DND-41 (cell line): ENCODE measurements at regions not wholly inside any gene's neighbourhood (a gene's known extent, or its start where the extent isn't known, plus 50 kb on each side); places are given as distances from the start of the nearest gene placed in this dataset.
"Not testable (repeated sequence)": the region's sequence is repeated elsewhere in the genome, so short reads cannot be mapped to it uniquely, and the experiment has no call there.

Experiments used
- ATAC-seq: fragments of 200-7000 bp; cut with Tn5 transposase; 3 replicates; pipeline ENCODE4 v1.9.1; 2021; ENCODE audit warnings: low read depth; ENCODE audit not compliant: insufficient read depth
- DNase-seq: peaks from one replicate; pipeline ENCODE4 v3.0.0-alpha.2; 2020
- H2AFZ ChIP-seq: 2 replicates; pipeline ENCODE4 v1.6.0; 2012; ENCODE audit warnings: low read depth, low read length
- H3K27ac ChIP-seq: 2 replicates; pipeline ENCODE4 v1.5.1; 2012; ENCODE audit warnings: low read length, inconsistent platforms
- H3K27me3 ChIP-seq: fragments of 200-600 bp; sonication (generic); 2 replicates; pipeline ENCODE4 v1.6.0; 2012; ENCODE audit warnings: low read length, mild to moderate bottlenecking, inconsistent platforms; ENCODE audit not compliant: insufficient read depth, poor library complexity
- H3K36me3 ChIP-seq: 2 replicates; pipeline ENCODE4 v1.5.1; 2012; ENCODE audit warnings: low read length, inconsistent platforms; ENCODE audit not compliant: insufficient read depth
- H3K4me1 ChIP-seq: 2 replicates; pipeline ENCODE4 v1.5.1; 2012; ENCODE audit warnings: mild to moderate bottlenecking, low read length; ENCODE audit not compliant: insufficient read depth
- H3K4me2 ChIP-seq: 2 replicates; pipeline ENCODE4 v1.6.0; 2012; ENCODE audit warnings: mild to moderate bottlenecking, moderate library complexity, low read length, inconsistent platforms; ENCODE audit not compliant: insufficient read depth
- H3K4me3 ChIP-seq, 2 experiments: fragments of 200-600 bp in 1 of 2; shearing (Covaris generic) in 1 of 2; 2 replicates each; pipeline ENCODE4 v1.5.1; 2012 to 2016; ENCODE audit warnings: inconsistent platforms in 2 of 2, low read length in 2 of 2, mild to moderate bottlenecking in 2 of 2, low read depth in 1 of 2, moderate library complexity in 1 of 2
- H3K79me2 ChIP-seq: 2 replicates; pipeline ENCODE4 v1.6.0; 2012; ENCODE audit warnings: low read length, inconsistent platforms; ENCODE audit not compliant: insufficient read depth
- H3K9ac ChIP-seq: 2 replicates; pipeline ENCODE4 v1.6.0; 2012; ENCODE audit warnings: low read depth, mild to moderate bottlenecking, inconsistent platforms, low read length, moderate library complexity
- H3K9me3 ChIP-seq: 2 replicates; pipeline ENCODE4 v1.5.1; 2012; ENCODE audit warnings: low read length, moderate library complexity, mild to moderate bottlenecking, inconsistent platforms; ENCODE audit not compliant: insufficient read depth, severe bottlenecking
- H4K20me1 ChIP-seq: 2 replicates; pipeline ENCODE4 v1.6.0; 2012; ENCODE audit warnings: low read length; ENCODE audit not compliant: insufficient read depth
- CTCF ChIP-seq: IDR thresholded peaks from 2 replicates; pipeline ENCODE4 v1.5.1; 2012; ENCODE audit warnings: borderline replicate concordance, low read length, moderate library complexity, mild to moderate bottlenecking; ENCODE audit not compliant: poor library complexity, severe bottlenecking; ENCODE audit errors: extremely low read depth
- EZH2 ChIP-seq: IDR thresholded peaks from 3 replicates; pipeline ENCODE4 v1.6.1; 2012; ENCODE audit warnings: borderline replicate concordance, low read depth, mild to moderate bottlenecking, moderate library complexity, low read length, inconsistent platforms; ENCODE audit not compliant: severe bottlenecking

DNA sequence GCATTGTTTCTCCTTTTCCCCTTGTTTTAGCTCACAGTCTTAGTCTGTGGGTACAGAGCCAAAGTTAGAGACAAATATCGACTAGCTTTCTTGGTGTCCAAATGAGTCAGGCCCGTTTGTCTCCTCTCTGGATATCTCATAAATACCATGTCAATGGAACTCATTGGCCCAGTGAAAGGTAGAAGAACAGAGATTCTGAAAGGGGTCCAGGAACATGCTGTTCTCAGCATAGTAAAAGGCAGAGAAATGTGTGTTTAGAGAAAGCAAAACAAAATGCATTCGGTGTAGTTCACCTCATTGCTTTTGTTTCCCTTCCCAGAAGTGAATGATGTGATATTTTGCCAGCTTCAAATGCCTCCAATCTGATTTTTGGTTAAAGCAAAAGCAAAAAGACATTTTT lies 238.6 kb upstream of the SLC8A1 start:
- Histone ChIP-seq H3K4me1 (no peaks in the 10 kb centered on the region), H3K9me3 (peaks cover 10% of the 10 kb centered on the region), H3K27ac (no peak overlapping the region), H3K4me2 (no peak overlapping the region), H3K79me2 (no peaks in the 10 kb centered on the region), H4K20me1 (no peaks in the 10 kb centered on the region), H3K9ac (no peak overlapping the region), H3K27me3 (no peaks in the 10 kb centered on the region), H3K36me3 (no peaks in the 10 kb centered on the region), H2AFZ (0 out of 2 replicates have a peak overlapping the region, but pooled peaks have one; percentile 27), H3K4me3 (no peak overlapping the region)
- DNase-seq (no peak), ATAC-seq (no peak)
- TF ChIP-seq CTCF (no peak), EZH2 (no peak)

DNA sequence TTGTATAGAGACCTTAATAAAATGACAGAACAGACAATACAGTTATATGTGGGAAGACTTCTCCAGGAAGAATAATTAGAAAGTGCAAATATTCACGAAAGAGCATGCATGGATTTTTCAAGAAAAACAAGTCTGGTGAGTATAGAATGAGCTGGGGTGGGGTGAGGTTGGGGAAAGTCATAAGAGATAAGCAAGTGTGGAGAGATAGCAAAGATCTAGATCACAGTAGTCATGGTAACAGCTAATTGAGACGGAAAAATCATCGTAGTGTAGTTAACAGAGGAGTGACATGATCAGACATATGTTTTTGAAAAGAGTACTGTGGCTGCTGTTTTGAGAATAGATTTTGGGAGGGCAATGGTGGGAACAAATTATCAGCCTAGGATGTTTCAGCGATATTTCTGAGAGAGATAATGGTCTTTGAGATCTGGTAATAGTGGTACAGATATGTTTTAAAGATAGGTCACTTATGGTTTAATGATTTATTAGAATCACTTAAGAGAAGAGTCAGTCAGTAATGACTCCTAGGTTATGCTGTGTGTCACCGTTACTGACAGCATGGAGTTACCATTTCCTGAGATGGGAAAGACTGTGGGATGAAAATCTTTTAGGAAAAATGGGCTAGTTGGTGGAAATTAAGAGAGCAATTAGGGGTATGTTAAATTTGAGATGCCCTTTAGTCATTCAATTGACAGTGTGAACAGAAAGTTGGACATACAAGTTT lies 248.5 kb upstream of the SLC8A1 start:
- no peaks in the 10 kb centered on the region for H3K4me1 ChIP-seq
- H2AFZ ChIP-seq = no peak overlapping the region
- no peaks in the 10 kb centered on the region for H3K27me3 ChIP-seq
- no peak overlapping the region for H3K4me2 ChIP-seq
- no peaks in the 10 kb centered on the region for H3K9me3 ChIP-seq
- H3K4me3 ChIP-seq = no peak overlapping the region
- H3K36me3 ChIP-seq = no peaks in the 10 kb centered on the region
- no peaks in the 10 kb centered on the region for H3K79me2 ChIP-seq
- no peak overlapping the region for H3K9ac ChIP-seq
- no peak overlapping the region for H3K27ac ChIP-seq
- DNase-seq (no peak), ATAC-seq (no peak)
- TF ChIP-seq CTCF (no peak), EZH2 (no peak)
- H4K20me1 ChIP-seq = no peaks in the 10 kb centered on the region

DNA sequence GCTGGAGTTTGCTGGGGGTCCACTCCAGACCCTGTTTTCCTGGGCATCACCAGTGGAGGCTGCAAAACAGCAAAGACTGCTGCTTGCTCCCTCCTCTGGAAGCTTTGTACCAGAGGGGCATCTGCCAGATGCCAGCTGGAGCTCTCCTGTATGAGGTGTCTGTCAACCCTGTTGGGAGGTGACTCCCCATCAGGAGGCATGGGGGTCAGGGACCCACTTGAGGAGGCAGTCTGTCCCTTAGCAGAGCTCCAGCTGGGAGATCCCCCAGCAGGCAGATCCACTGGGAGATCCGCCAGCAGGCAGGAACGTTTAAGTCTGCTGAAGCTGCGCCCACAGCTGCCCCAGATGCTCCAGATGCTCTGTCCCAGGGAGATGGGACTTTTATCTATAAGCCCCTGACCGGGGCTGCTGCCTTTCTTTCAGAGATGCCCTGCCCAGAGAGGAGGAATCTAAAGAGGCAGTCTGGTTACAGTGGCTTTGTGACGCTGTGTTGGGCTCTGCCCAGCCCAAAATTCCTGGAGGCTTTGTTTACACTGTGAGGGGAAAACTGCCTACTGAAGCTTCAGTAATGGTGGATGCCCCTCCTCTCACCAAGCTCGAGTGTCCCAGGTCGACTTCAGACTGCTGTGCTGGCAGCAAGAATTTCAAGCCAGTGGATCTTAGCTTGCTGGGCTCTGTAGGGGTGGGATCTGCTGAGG lies 260.5 kb upstream of the SLC8A1 start:
- not testable (repeated sequence) for H3K9ac ChIP-seq, H2AFZ ChIP-seq, ATAC-seq, H3K4me1 ChIP-seq, H3K27me3 ChIP-seq, H3K9me3 ChIP-seq, H3K4me2 ChIP-seq, H4K20me1 ChIP-seq, H3K79me2 ChIP-seq, DNase-seq, H3K27ac ChIP-seq, H3K36me3 ChIP-seq, H3K4me3 ChIP-seq

DNA sequence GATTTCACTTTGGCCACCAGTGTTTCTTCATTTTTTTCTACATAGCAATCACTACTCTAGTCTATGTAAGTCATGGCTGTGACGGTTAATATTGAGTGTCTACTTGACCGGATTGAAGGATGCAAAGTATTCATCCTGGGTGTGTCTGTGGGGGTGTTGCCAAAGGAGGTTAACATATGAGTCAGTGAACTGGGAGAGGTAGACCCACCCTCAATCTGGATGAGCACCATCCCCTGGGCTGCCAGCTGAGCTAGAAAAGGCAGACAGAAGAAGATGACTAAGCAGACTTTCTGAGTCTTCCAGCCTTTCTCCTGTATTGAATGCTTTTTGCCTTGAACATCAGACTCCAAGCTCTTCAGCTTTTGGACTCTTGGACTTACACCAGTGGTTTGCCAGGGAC lies 265.0 kb upstream of the SLC8A1 start:
- Histone ChIP-seq H3K4me1 (no peaks in the 10 kb centered on the region), H3K27ac (no peak overlapping the region), H3K9me3 (no peaks in the 10 kb centered on the region), H3K27me3 (no peaks in the 10 kb centered on the region), H3K4me3 (no peak overlapping the region), H4K20me1 (no peaks in the 10 kb centered on the region), H3K79me2 (no peaks in the 10 kb centered on the region), H3K4me2 (no peak overlapping the region), H3K9ac (no peak overlapping the region), H3K36me3 (no peaks in the 10 kb centered on the region), H2AFZ (no peak overlapping the region)
- TF ChIP-seq EZH2 (no peak), CTCF (no peak)
- DNase-seq (no peak), ATAC-seq (no peak)
